GM12878 (cell line): ENCODE measurements at regions not wholly inside any gene's neighbourhood (a gene's known extent, or its start where the extent isn't known, plus 50 kb on each side); places are given as distances from the start of the nearest gene placed in this dataset.

Experiments
- ATAC-seq: fragments of 200-7000 bp; cut with Tn5 transposase; 3 replicates; pipeline ENCODE4 v1.9.1; 2020; ENCODE audit warnings: mild to moderate bottlenecking, moderate library complexity
- BruUV-seq: library from RNA; stranded (reverse); fragments of 400-500 nt; replicated peaks from 2 replicates; lab custom pipeline; 2021; lab: Mats Ljungman, UMichigan
- CTCF ChIA-PET: fragments of 300-600 bp; sonication (Branson Sonifier 250); formaldehyde crosslinking; extraction: SDS; loops from one replicate; lab custom pipeline; 2021; ENCODE audit warnings: inconsistent platforms; lab: Yijun Ruan, JAX
- POLR2A ChIA-PET: fragments of 350-600 bp; formaldehyde crosslinking; extraction: SDS; loops from one replicate; lab custom pipeline; 2021; ENCODE audit warnings: inconsistent platforms; lab: Charles Lee
- RAD21 ChIA-PET: fragments of 300-600 bp; sonication (Branson Sonifier 250); formaldehyde crosslinking; loops from one replicate; lab custom pipeline; 2023; ENCODE audit warnings: antibody characterized with exemption; ENCODE audit not compliant: unreplicated experiment; lab: Charles Lee
- SMC1A ChIA-PET: fragments of 300-600 bp; sonication (Branson Sonifier 250); formaldehyde crosslinking; loops from one replicate; lab custom pipeline; 2023; ENCODE audit not compliant: unreplicated experiment, uncharacterized antibody; lab: Charles Lee
- DNase-seq: peaks from one replicate; pipeline ENCODE4 v3.0.0-alpha.2; 2011; ENCODE audit warnings: low read depth, low spot score
- FAIRE-seq: peaks from 3 replicates; lab custom pipeline; 2011; peaks lifted over from hg19 to GRCh38; lab: Jason Lieb, UNC
- H2AFZ ChIP-seq: 2 replicates; pipeline ENCODE4 v1.6.0; 2011; ENCODE audit warnings: low read depth, low read length, control low read depth; ENCODE audit not compliant: control insufficient read depth
- H3K27ac ChIP-seq: 2 replicates; pipeline ENCODE4 v1.5.1; 2011; ENCODE audit warnings: control low read depth; ENCODE audit not compliant: control insufficient read depth, insufficient read depth
- H3K27me3 ChIP-seq, 2 experiments: replicated peaks in 1 of 2; 2 replicates each; pipeline versions ENCODE4 v1.6.0 to v1.6.1; 2011; ENCODE audit warnings: low read length in 1 of 2; ENCODE audit not compliant: control insufficient read depth in 2 of 2, insufficient read depth in 2 of 2
- H3K36me3 ChIP-seq, 2 experiments: 2 replicates each; pipeline ENCODE4 v1.5.1; 2011; ENCODE audit warnings: low read length in 1 of 2; ENCODE audit not compliant: control insufficient read depth in 2 of 2, insufficient read depth in 2 of 2
- H3K4me1 ChIP-seq: 2 replicates; pipeline ENCODE4 v1.6.1; 2011; ENCODE audit warnings: mild to moderate bottlenecking, low read length, moderate library complexity, mixed read lengths; ENCODE audit not compliant: control insufficient read depth, insufficient read depth
- H3K4me2 ChIP-seq: 2 replicates; pipeline ENCODE4 v1.6.0; 2011; ENCODE audit warnings: control low read depth; ENCODE audit not compliant: control insufficient read depth, insufficient read depth
- H3K4me3 ChIP-seq: fragments of 200-600 bp; sonication (generic); 2 replicates; pipeline ENCODE4 v1.5.1; 2016
- H3K79me2 ChIP-seq: 2 replicates; pipeline ENCODE4 v1.6.0; 2011; ENCODE audit warnings: low read length; ENCODE audit not compliant: control insufficient read depth, insufficient read depth
- H3K9ac ChIP-seq: 2 replicates; pipeline ENCODE4 v1.8.0; 2011; ENCODE audit warnings: low read length, control low read depth, mixed read lengths; ENCODE audit not compliant: control insufficient read depth, insufficient read depth
- H3K9me3 ChIP-seq: replicated peaks from 3 replicates; pipeline ENCODE4 v1.5.1; 2011; ENCODE audit warnings: mild to moderate bottlenecking, low read length; ENCODE audit not compliant: control insufficient read depth, insufficient read depth
- H4K20me1 ChIP-seq: 2 replicates; pipeline ENCODE4 v1.6.0; 2011; ENCODE audit not compliant: control insufficient read depth, insufficient read depth
- BMI1 ChIP-seq: fragments of 450-650 bp; IDR thresholded peaks from 2 replicates; pipeline ENCODE4 v1.6.1; 2016; ENCODE audit warnings: mild to moderate bottlenecking, moderate library complexity, borderline replicate concordance
- BRCA1 ChIP-seq: IDR thresholded peaks from 2 replicates; pipeline ENCODE4 v1.6.1; 2011; ENCODE audit warnings: low read depth, low read length, improper control_type of control experiment
- CBX5 ChIP-seq: sonication (generic); IDR thresholded peaks from 2 replicates; pipeline ENCODE4 v1.6.1; 2016; ENCODE audit warnings: low read depth, moderate library complexity, mild to moderate bottlenecking, inconsistent platforms
- CHD4 ChIP-seq: fragments of 200-600 bp; sonication (generic); IDR thresholded peaks from 2 replicates; pipeline ENCODE4 v1.6.1; 2016; ENCODE audit warnings: mild to moderate bottlenecking
- HDGF ChIP-seq: fragments of 450-650 bp; IDR thresholded peaks from 2 replicates; pipeline ENCODE4 v1.6.1; 2016; ENCODE audit warnings: antibody characterized with exemption
- MYC ChIP-seq: IDR thresholded peaks from 2 replicates; pipeline ENCODE4 v1.6.1; 2011; ENCODE audit warnings: mild to moderate bottlenecking, low read length, moderate library complexity, inconsistent platforms; ENCODE audit not compliant: insufficient read depth, insufficient replicate concordance, insufficient read length, severe bottlenecking
- NR2C1 ChIP-seq: fragments of 450-650 bp; IDR thresholded peaks from 2 replicates; pipeline ENCODE4 v1.6.1; 2017; ENCODE audit warnings: antibody characterized with exemption, mild to moderate bottlenecking, moderate library complexity
- POLR2A ChIP-seq: IDR thresholded peaks from 2 replicates; pipeline ENCODE4 v1.6.1; 2011; ENCODE audit warnings: low read depth, mild to moderate bottlenecking, low read length
- POLR2AphosphoS2 ChIP-seq: IDR thresholded peaks from 2 replicates; pipeline ENCODE4 v1.6.1; 2011; ENCODE audit warnings: low read depth, mild to moderate bottlenecking, low read length, improper control_type of control experiment, moderate library complexity
- RCOR1 ChIP-seq: conservative IDR thresholded peaks from 2 replicates; pipeline ENCODE4 v1.6.1; 2012; ENCODE audit warnings: low read depth, low read length, improper control_type of control experiment
- RELA ChIP-seq: fragments of 450-650 bp; IDR thresholded peaks from 2 replicates; pipeline ENCODE4 v1.8.0; 2014; ENCODE audit warnings: borderline replicate concordance; ENCODE audit not compliant: partially characterized antibody
- SMAD1 ChIP-seq: fragments of 450-650 bp; IDR thresholded peaks from 2 replicates; pipeline ENCODE4 v1.6.1; 2018; ENCODE audit warnings: mild to moderate bottlenecking, low read depth; ENCODE audit not compliant: partially characterized antibody
- SREBF1 ChIP-seq: IDR thresholded peaks from 2 replicates; pipeline ENCODE4 v1.6.1; 2012; ENCODE audit warnings: mild to moderate bottlenecking, low read length
- SUZ12 ChIP-seq: fragments of 200-600 bp; sonication (generic); IDR thresholded peaks from one replicate; pipeline ENCODE4 v1.6.1; 2018; ENCODE audit warnings: antibody characterized with exemption, mild to moderate bottlenecking; ENCODE audit not compliant: unreplicated experiment
- TAF1 ChIP-seq: IDR thresholded peaks from 2 replicates; pipeline ENCODE4 v1.6.1; 2011; ENCODE audit warnings: mild to moderate bottlenecking, low read depth, low read length, borderline replicate concordance
- ZZZ3 ChIP-seq: IDR thresholded peaks from 2 replicates; pipeline ENCODE4 v1.6.1; 2011; ENCODE audit warnings: low read depth; ENCODE audit not compliant: control insufficient read depth, insufficient read length
- WGBS: methylation state at CpG from one replicate; pipeline ENCODE4 v1.1.6; 2016; ENCODE audit warnings: low lambda C conversion rate; ENCODE audit not compliant: insufficient replicate concordance, insufficient coverage; ENCODE audit errors: missing lambda C conversion rate; 5-methylcytosine and 5-hydroxymethylcytosine counted together
- in situ Hi-C: fragments of 300-500 bp; cut with MboI; formaldehyde crosslinking; loops from 9 replicates; pipeline ENCODE4 v1.14.3; 2018; ENCODE audit warnings: mixed read lengths
- intact Hi-C: fragments of 100-400 bp; cut with micrococcal nuclease; formaldehyde crosslinking; loops from one replicate; pipeline ENCODE4 v1.14.2; 2022; ENCODE audit not compliant: unreplicated experiment
- TF ChIP-seq, protein P1 (sequence below): IDR thresholded peaks from 2 replicates; pipeline ENCODE4 v1.6.1; 2012; ENCODE audit warnings: low read depth, low read length, improper control_type of control experiment
- TF ChIP-seq, protein P2 (sequence below): IDR thresholded peaks from 2 replicates; pipeline ENCODE4 v1.6.1; 2011; ENCODE audit warnings: low read depth, mild to moderate bottlenecking, low read length, moderate library complexity, borderline replicate concordance; ENCODE audit errors: extremely low read depth

DNA sequence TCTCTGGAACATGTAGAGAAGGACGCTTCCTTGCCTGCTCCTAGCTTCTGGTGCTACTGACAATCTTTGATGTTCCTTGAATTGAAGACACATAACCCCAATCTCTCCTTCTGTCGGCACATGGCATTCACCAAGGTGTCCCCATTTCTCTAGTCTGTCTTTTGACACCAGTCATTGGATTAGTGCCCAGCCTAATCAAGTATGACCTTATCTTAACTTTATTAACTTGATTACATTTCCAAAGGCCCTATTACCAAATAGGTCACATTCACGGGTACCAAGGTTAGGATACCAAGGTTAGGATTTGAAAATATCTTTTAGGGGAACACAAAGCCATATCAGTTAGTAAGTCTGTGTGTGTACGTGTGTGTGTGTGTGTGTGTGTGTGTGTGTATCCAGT, 377.9 kb downstream of the CMPK2 start:
- Histone ChIP-seq H3K4me2 (no peak overlapping the region), H3K27me3 (no peaks in the 10 kb centered on the region), H3K9me3 (no peaks in the 10 kb centered on the region; the same call in 2 of the 3 replicates), H3K4me1 (no peaks in the 10 kb centered on the region), H3K36me3 (no peaks in the 10 kb centered on the region), H3K9ac (no peak overlapping the region), H4K20me1 (no peaks in the 10 kb centered on the region), H3K79me2 (no peaks in the 10 kb centered on the region), H3K4me3 (no peak overlapping the region), H3K27ac (no peak overlapping the region), H2AFZ (no peak overlapping the region)
- ATAC-seq, result no peak
- no TSS peak for BruUV-seq
- no peak for FAIRE-seq
- intact Hi-C loops, result no loop called here
- no peak for DNase-seq
- ChIA-PET POLR2A (interaction anchor here (0.6 to 0.7 kb wide), 2 partner anchors 162 to 1162 kb away, joined by 3 read pairs; no protein-coding TSS in a partner anchor), SMC1A (interaction anchor here (1.4 kb wide), 1 partner anchor 13 kb away, joined by 3 read pairs; no protein-coding TSS in a partner anchor), CTCF (no interaction called here), RAD21 (no interaction called here)
- 50% methylated on average over 4 of the region's 4 CpGs for WGBS
- in situ Hi-C loops, result no loop called here
- TF ChIP-seq TAF1, result no peak
- TF ChIP-seq NR2C1, result no peak
- no peak for TF ChIP-seq CHD4
- TF ChIP-seq RELA, result no peak
- TF ChIP-seq RCOR1, result no peak
- TF ChIP-seq SMAD1, result no peak
- no peak for TF ChIP-seq BRCA1
- TF ChIP-seq SUZ12, result no peak

GRCh38 chr2:6492573-6492972, 373.1 kb downstream of the CMPK2 start:
- ChIA-PET SMC1A (interaction anchor here (0.6 kb wide), 1 partner anchor 267 kb away, joined by 3 read pairs; no protein-coding TSS in a partner anchor), RAD21 (no interaction called here), POLR2A (no interaction called here), CTCF (no interaction called here)
- no peak for ATAC-seq
- BruUV-seq, result no TSS peak
- no peak overlapping the region for H3K9ac ChIP-seq
- no peak overlapping the region for H2AFZ ChIP-seq
- WGBS, result 0% methylated on average over 1 of the region's 1 CpG
- no peak for DNase-seq
- no peaks in the 10 kb centered on the region for H4K20me1 ChIP-seq
- intact Hi-C loops, result loop anchor here (5.0 kb wide), 1 partner anchor 965 kb away; no protein-coding TSS in a partner anchor
- H3K79me2 ChIP-seq, result no peaks in the 10 kb centered on the region
- no peak overlapping the region for H3K4me3 ChIP-seq
- in situ Hi-C loops, result no loop called here
- FAIRE-seq, result no peak
- no peaks in the 10 kb centered on the region for H3K36me3 ChIP-seq
- no peaks in the 10 kb centered on the region; the same call in 1 of the 3 replicates for H3K9me3 ChIP-seq
- no peaks in the 10 kb centered on the region for H3K27me3 ChIP-seq
- no peaks in the 10 kb centered on the region for H3K4me1 ChIP-seq
- no peak overlapping the region for H3K27ac ChIP-seq
- no peak overlapping the region for H3K4me2 ChIP-seq
- TF ChIP-seq POLR2A (no peak), BRCA1 (no peak), CBX5 (no peak), ZZZ3 (no peak), HDGF (no peak), SREBF1 (no peak), BMI1 (no peak), MYC (no peak), CHD4 (no peak), POLR2AphosphoS2 (no peak)
- TF ChIP-seq, protein P1, sequence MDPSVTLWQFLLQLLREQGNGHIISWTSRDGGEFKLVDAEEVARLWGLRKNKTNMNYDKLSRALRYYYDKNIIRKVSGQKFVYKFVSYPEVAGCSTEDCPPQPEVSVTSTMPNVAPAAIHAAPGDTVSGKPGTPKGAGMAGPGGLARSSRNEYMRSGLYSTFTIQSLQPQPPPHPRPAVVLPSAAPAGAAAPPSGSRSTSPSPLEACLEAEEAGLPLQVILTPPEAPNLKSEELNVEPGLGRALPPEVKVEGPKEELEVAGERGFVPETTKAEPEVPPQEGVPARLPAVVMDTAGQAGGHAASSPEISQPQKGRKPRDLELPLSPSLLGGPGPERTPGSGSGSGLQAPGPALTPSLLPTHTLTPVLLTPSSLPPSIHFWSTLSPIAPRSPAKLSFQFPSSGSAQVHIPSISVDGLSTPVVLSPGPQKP, result no peak
- TF ChIP-seq, protein P2, sequence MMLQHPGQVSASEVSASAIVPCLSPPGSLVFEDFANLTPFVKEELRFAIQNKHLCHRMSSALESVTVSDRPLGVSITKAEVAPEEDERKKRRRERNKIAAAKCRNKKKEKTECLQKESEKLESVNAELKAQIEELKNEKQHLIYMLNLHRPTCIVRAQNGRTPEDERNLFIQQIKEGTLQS, result no peak
